Activated naive CD8-positive, alpha-beta T cell treated with anti-CD3 and anti-CD28 coated beads, Interleukin-2, amount 50 U/mL, for 24 hours (primary cell): ENCODE measurements at regions not wholly inside any gene's neighbourhood (a gene's known extent, or its start where the extent isn't known, plus 50 kb on each side); places are given as distances from the start of the nearest gene placed in this dataset.

Experiments used
- ATAC-seq: fragments of 150-1000 bp; cut with Tn5 transposase; one replicate; pipeline ENCODE4 v1.10.0; 2021
- DNase-seq: peaks from one replicate; pipeline ENCODE4 v3.0.0; 2021
- H3K27ac Mint-ChIP-seq: one replicate; pipeline ENCODE4 v1.8.0; 2021; ENCODE audit warnings: mild to moderate bottlenecking, mixed read lengths
- H3K27me3 Mint-ChIP-seq: one replicate; pipeline ENCODE4 v1.8.0; 2021; ENCODE audit warnings: mixed read lengths
- H3K36me3 Mint-ChIP-seq: one replicate; pipeline ENCODE4 v1.8.0; 2021; ENCODE audit warnings: low read depth, mixed read lengths
- H3K4me1 Mint-ChIP-seq: one replicate; pipeline ENCODE4 v1.8.0; 2021; ENCODE audit warnings: mixed read lengths
- H3K4me3 Mint-ChIP-seq: one replicate; pipeline ENCODE4 v1.8.0; 2021; ENCODE audit warnings: mild to moderate bottlenecking, moderate library complexity, mixed read lengths
- H3K9me3 Mint-ChIP-seq: one replicate; pipeline ENCODE4 v1.8.0; 2021; ENCODE audit warnings: mixed read lengths

GRCh38 chr7:110007320-110008063 lies 1083.4 kb upstream of the LRRN3 start:
- DNase-seq (no peak), ATAC-seq (no peak)
- Mint-ChIP-seq H3K27ac (no peak overlapping the region), H3K36me3 (no peaks in the 10 kb centered on the region), H3K4me1 (no peaks in the 10 kb centered on the region), H3K27me3 (no peaks in the 10 kb centered on the region), H3K9me3 (no peaks in the 10 kb centered on the region), H3K4me3 (no peak overlapping the region)

DNA sequence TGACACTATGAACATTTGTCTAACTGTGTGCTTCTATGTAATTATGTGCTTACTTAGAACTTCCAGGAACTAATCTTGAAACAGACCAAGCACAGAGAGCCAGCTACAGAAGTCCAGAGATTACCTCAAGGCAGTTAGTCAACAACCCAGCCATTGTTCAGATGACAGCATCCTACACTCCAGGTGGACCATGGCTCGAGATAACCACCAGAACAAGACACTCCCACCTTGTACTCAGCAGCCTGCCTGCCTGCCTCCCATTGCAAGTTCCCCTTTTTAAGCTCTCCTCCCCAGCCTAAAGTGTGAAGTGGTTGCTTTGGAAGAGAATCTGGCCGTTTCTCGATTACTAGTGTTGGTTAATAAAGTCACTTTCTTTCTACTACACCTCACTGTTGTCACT lies 1080.6 kb upstream of the LRRN3 start:
- H3K4me3 Mint-ChIP-seq, result no peak overlapping the region
- ATAC-seq, result no peak
- H3K36me3 Mint-ChIP-seq, result no peaks in the 10 kb centered on the region
- DNase-seq, result no peak
- no peaks in the 10 kb centered on the region for H3K9me3 Mint-ChIP-seq
- H3K27me3 Mint-ChIP-seq, result no peaks in the 10 kb centered on the region
- H3K27ac Mint-ChIP-seq, result no peak overlapping the region
- H3K4me1 Mint-ChIP-seq, result no peaks in the 10 kb centered on the region

DNA sequence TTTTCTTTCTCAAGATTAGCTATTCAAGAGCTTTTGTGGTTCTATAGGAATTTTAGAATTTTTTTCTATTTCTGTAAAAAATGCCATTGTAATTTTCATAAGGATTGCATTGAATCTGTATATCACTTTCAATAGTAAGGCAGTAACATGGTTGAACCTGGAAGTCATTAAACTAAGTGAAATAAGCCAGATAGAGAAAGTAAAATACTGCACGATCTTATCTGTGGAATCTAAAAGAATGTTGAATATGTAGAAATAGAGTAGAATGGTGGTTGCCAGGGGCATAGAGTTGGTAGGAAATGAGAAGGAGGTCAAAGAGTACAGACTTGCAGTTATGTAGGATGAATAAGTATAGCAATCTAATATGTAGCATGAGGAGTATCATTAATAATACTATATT lies 1073.5 kb upstream of the LRRN3 start:
- H3K9me3 Mint-ChIP-seq, result no peaks in the 10 kb centered on the region
- H3K27me3 Mint-ChIP-seq, result no peaks in the 10 kb centered on the region
- no peak for DNase-seq
- H3K4me3 Mint-ChIP-seq, result no peak overlapping the region
- no peak for ATAC-seq
- H3K36me3 Mint-ChIP-seq, result no peaks in the 10 kb centered on the region
- no peaks in the 10 kb centered on the region for H3K4me1 Mint-ChIP-seq
- no peak overlapping the region for H3K27ac Mint-ChIP-seq

DNA sequence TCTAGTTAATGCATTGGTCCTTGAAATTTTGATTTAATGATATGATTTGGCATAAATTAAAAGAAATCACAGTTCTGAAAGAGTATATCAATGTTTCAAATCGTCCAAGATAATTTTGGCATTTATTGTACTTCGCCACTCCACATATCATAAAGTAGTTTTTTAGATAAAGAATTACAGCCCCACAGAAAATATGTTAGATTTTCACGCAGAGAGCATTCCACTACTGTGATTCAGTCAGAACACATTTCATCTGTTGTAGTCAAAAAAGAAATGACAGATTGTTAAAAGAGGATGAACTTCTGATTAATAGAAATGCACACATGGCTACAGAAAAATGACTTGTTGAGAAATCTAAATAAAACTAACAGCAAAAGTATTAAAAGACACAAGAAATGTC lies 1063.5 kb upstream of the LRRN3 start:
- H3K36me3 Mint-ChIP-seq, result no peaks in the 10 kb centered on the region
- no peaks in the 10 kb centered on the region for H3K4me1 Mint-ChIP-seq
- DNase-seq (no peak), ATAC-seq (no peak)
- H3K27ac Mint-ChIP-seq, result no peak overlapping the region
- no peak overlapping the region for H3K4me3 Mint-ChIP-seq
- no peaks in the 10 kb centered on the region for H3K9me3 Mint-ChIP-seq
- no peaks in the 10 kb centered on the region for H3K27me3 Mint-ChIP-seq

- ATAC-seq, result no peak
- Mint-ChIP-seq H3K27me3 (peaks cover 2% of the 10 kb centered on the region), H3K4me1 (no peaks in the 10 kb centered on the region), H3K4me3 (no peak overlapping the region), H3K27ac (no peak overlapping the region), H3K9me3 (peaks cover 14% of the 10 kb centered on the region), H3K36me3 (no peaks in the 10 kb centered on the region)
- no peak for DNase-seq
Measured at GRCh38 chr7:110043519-110043918, 1047.4 kb upstream of the LRRN3 start.

DNA sequence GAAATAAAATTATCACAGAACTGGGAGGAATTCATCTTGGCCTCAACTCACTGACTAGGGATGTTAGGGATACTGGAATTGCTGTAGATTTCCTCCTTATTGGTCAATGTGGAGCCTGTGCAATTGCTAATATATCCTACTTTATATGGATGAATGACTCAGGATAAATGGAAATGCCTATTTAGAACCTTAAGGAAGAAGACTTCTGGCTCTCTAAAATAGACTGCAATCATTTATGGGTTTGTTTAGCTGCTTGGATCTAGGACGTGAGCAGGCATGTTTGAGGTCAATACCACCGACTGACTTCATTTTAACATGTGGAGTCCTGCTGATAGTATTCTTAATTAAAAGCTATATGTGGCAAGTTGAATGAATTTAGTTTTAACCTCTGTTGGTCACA lies 1040.1 kb upstream of the LRRN3 start:
- H3K36me3 Mint-ChIP-seq, result no peaks in the 10 kb centered on the region
- no peaks in the 10 kb centered on the region for H3K4me1 Mint-ChIP-seq
- no peak overlapping the region for H3K4me3 Mint-ChIP-seq
- DNase-seq, result no peak
- H3K27me3 Mint-ChIP-seq, result no peaks in the 10 kb centered on the region
- no peaks in the 10 kb centered on the region for H3K9me3 Mint-ChIP-seq
- no peak for ATAC-seq
- H3K27ac Mint-ChIP-seq, result no peak overlapping the region

GRCh38 chr7:110051372-110051771 lies 1039.6 kb upstream of the LRRN3 start:
- no peaks in the 10 kb centered on the region for H3K4me1 Mint-ChIP-seq
- H3K27me3 Mint-ChIP-seq, result no peaks in the 10 kb centered on the region
- no peak overlapping the region for H3K4me3 Mint-ChIP-seq
- no peak for ATAC-seq
- no peaks in the 10 kb centered on the region for H3K36me3 Mint-ChIP-seq
- H3K9me3 Mint-ChIP-seq, result no peaks in the 10 kb centered on the region
- H3K27ac Mint-ChIP-seq, result no peak overlapping the region
- DNase-seq, result no peak

- ATAC-seq (no peak), DNase-seq (no peak)
- no peak overlapping the region for H3K27ac Mint-ChIP-seq
- H3K36me3 Mint-ChIP-seq, result no peaks in the 10 kb centered on the region
- H3K9me3 Mint-ChIP-seq, result no peaks in the 10 kb centered on the region
- no peaks in the 10 kb centered on the region for H3K27me3 Mint-ChIP-seq
- no peak overlapping the region for H3K4me3 Mint-ChIP-seq
- H3K4me1 Mint-ChIP-seq, result no peaks in the 10 kb centered on the region
Measured at GRCh38 chr7:110056331-110056730, 1034.6 kb upstream of the LRRN3 start.

- Mint-ChIP-seq H3K36me3 (no peaks in the 10 kb centered on the region), H3K4me1 (no peaks in the 10 kb centered on the region), H3K27ac (no peak overlapping the region), H3K27me3 (no peaks in the 10 kb centered on the region), H3K4me3 (no peak overlapping the region), H3K9me3 (no peaks in the 10 kb centered on the region)
- DNase-seq (no peak), ATAC-seq (no peak)
Measured at GRCh38 chr7:110058401-110058800, 1032.5 kb upstream of the LRRN3 start.

- Mint-ChIP-seq H3K27me3 (no peaks in the 10 kb centered on the region), H3K4me3 (no peak overlapping the region), H3K36me3 (no peaks in the 10 kb centered on the region), H3K27ac (no peak overlapping the region), H3K9me3 (no peaks in the 10 kb centered on the region), H3K4me1 (no peaks in the 10 kb centered on the region)
- ATAC-seq (no peak), DNase-seq (no peak)
Measured at GRCh38 chr7:110061387-110061786, 1029.5 kb upstream of the LRRN3 start.

- H3K27ac Mint-ChIP-seq, result no peak overlapping the region
- peaks cover 4% of the 10 kb centered on the region for H3K9me3 Mint-ChIP-seq
- H3K4me1 Mint-ChIP-seq, result no peaks in the 10 kb centered on the region
- no peaks in the 10 kb centered on the region for H3K27me3 Mint-ChIP-seq
- ATAC-seq (no peak), DNase-seq (no peak)
- H3K4me3 Mint-ChIP-seq, result no peak overlapping the region
- no peaks in the 10 kb centered on the region for H3K36me3 Mint-ChIP-seq
Measured at GRCh38 chr7:110065121-110065520, 1025.8 kb upstream of the LRRN3 start.

- H3K4me3 Mint-ChIP-seq, result no peak overlapping the region
- no peaks in the 10 kb centered on the region for H3K36me3 Mint-ChIP-seq
- DNase-seq (no peak), ATAC-seq (no peak)
- H3K9me3 Mint-ChIP-seq, result peaks cover 4% of the 10 kb centered on the region
- H3K4me1 Mint-ChIP-seq, result no peaks in the 10 kb centered on the region
- no peaks in the 10 kb centered on the region for H3K27me3 Mint-ChIP-seq
- H3K27ac Mint-ChIP-seq, result no peak overlapping the region
Measured at GRCh38 chr7:110066843-110067242, 1024.1 kb upstream of the LRRN3 start.

GRCh38 chr7:110071192-110071591 lies 1019.7 kb upstream of the LRRN3 start:
- Mint-ChIP-seq H3K27me3 (peaks cover 3% of the 10 kb centered on the region), H3K4me1 (no peaks in the 10 kb centered on the region), H3K4me3 (no peak overlapping the region), H3K9me3 (peaks cover 4% of the 10 kb centered on the region), H3K27ac (no peak overlapping the region), H3K36me3 (no peaks in the 10 kb centered on the region)
- no peak for DNase-seq
- no peak for ATAC-seq

DNA sequence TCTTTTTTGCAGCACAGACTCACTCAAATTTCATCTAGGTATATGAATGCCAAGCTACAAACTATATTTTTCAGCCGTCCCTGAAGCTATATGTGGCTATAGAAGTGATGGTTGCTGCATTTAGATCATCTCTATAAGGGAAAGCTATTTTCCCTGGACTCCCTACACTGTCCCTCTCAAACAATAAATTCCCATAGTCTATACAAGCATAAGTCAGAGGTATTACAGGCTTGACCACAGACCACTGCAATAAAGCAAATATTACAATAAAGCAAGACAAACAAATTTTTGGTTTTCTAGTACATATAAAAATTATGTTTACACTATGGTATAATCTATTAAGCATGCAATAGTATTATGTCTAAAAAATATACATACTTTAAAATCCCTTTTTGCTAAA lies 1015.5 kb upstream of the LRRN3 start:
- Mint-ChIP-seq H3K9me3 (no peaks in the 10 kb centered on the region), H3K36me3 (no peaks in the 10 kb centered on the region), H3K4me3 (no peak overlapping the region), H3K27me3 (peaks cover 3% of the 10 kb centered on the region), H3K4me1 (no peaks in the 10 kb centered on the region), H3K27ac (no peak overlapping the region)
- no peak for DNase-seq
- ATAC-seq, result no peak

GRCh38 chr7:110076194-110076593 lies 1014.7 kb upstream of the LRRN3 start:
- Mint-ChIP-seq H3K27me3 (peaks cover 3% of the 10 kb centered on the region), H3K36me3 (no peaks in the 10 kb centered on the region), H3K4me1 (no peaks in the 10 kb centered on the region), H3K27ac (no peak overlapping the region), H3K9me3 (no peaks in the 10 kb centered on the region), H3K4me3 (no peak overlapping the region)
- no peak for ATAC-seq
- no peak for DNase-seq
